H9 (cell line): ENCODE measurements at regions not wholly inside any gene's neighbourhood (a gene's known extent, or its start where the extent isn't known, plus 50 kb on each side); places are given as distances from the start of the nearest gene placed in this dataset.

ENCODE experiments used
- DNase-seq: peaks from one replicate; pipeline ENCODE4 v3.0.0-alpha.2; 2017
- H2AFZ ChIP-seq: one replicate; pipeline ENCODE4 v1.6.1; 2013; ENCODE audit warnings: mild to moderate bottlenecking, low read length, control low read depth, moderate library complexity
- H2AK5ac ChIP-seq: 2 replicates; pipeline ENCODE4 v1.6.1; 2013; ENCODE audit warnings: low read length, control low read depth, mixed read lengths; ENCODE audit not compliant: insufficient read length
- H2BK120ac ChIP-seq: one replicate; pipeline ENCODE4 v1.6.1; 2013; ENCODE audit warnings: low read depth, mild to moderate bottlenecking, low read length, control low read depth, inconsistent platforms; ENCODE audit not compliant: poor library complexity, severe bottlenecking
- H2BK12ac ChIP-seq: 2 replicates; pipeline ENCODE4 v1.6.1; 2013; ENCODE audit warnings: low read length, control low read depth, mixed read lengths, low read depth; ENCODE audit not compliant: insufficient read length
- H2BK15ac ChIP-seq: 2 replicates; pipeline ENCODE4 v1.6.1; 2013; ENCODE audit warnings: low read depth, low read length, control low read depth
- H2BK20ac ChIP-seq: one replicate; pipeline ENCODE4 v1.6.1; 2013; ENCODE audit warnings: low read depth, mild to moderate bottlenecking, low read length, control low read depth, inconsistent platforms; ENCODE audit not compliant: poor library complexity, severe bottlenecking
- H2BK5ac ChIP-seq: 2 replicates; pipeline ENCODE4 v1.6.1; 2013; ENCODE audit warnings: low read length, control low read depth, mixed read lengths; ENCODE audit not compliant: insufficient read length
- H3K14ac ChIP-seq: 2 replicates; pipeline ENCODE4 v1.6.1; 2013; ENCODE audit warnings: low read length, control low read depth; ENCODE audit not compliant: insufficient read depth
- H3K18ac ChIP-seq: 2 replicates; pipeline ENCODE4 v1.6.1; 2013; ENCODE audit warnings: low read depth, mild to moderate bottlenecking, mixed read lengths, low read length, control low read depth; ENCODE audit not compliant: insufficient read length
- H3K23ac ChIP-seq: 2 replicates; pipeline ENCODE4 v1.6.1; 2013; ENCODE audit warnings: low read length, control low read depth, mixed read lengths, low read depth; ENCODE audit not compliant: insufficient read length
- H3K23me2 ChIP-seq: 2 replicates; pipeline ENCODE4 v1.6.1; 2013; ENCODE audit warnings: low read depth, mild to moderate bottlenecking, mixed read lengths, low read length, control low read depth; ENCODE audit not compliant: insufficient read length, poor library complexity, severe bottlenecking
- H3K27ac ChIP-seq: 2 replicates; pipeline ENCODE4 v1.5.1; 2013; ENCODE audit warnings: low read length, control low read depth, mixed read lengths, low read depth; ENCODE audit not compliant: insufficient read length
- H3K27me3 ChIP-seq: 2 replicates; pipeline ENCODE4 v1.6.1; 2013; ENCODE audit warnings: low read length, control low read depth, inconsistent platforms; ENCODE audit not compliant: insufficient read depth
- H3K4ac ChIP-seq: 2 replicates; pipeline ENCODE4 v1.6.1; 2013; ENCODE audit warnings: low read depth, mild to moderate bottlenecking, control low read depth, inconsistent platforms, low read length, moderate library complexity
- H3K4me1 ChIP-seq: 2 replicates; pipeline ENCODE4 v1.6.1; 2013; ENCODE audit warnings: low read length, control low read depth, inconsistent platforms; ENCODE audit not compliant: insufficient read depth
- H3K4me2 ChIP-seq: 2 replicates; pipeline ENCODE4 v1.6.1; 2013; ENCODE audit warnings: low read length, control low read depth, mixed read lengths; ENCODE audit not compliant: insufficient read length, insufficient read depth
- H3K56ac ChIP-seq: 2 replicates; pipeline ENCODE4 v1.6.1; 2013; ENCODE audit warnings: low read depth, mild to moderate bottlenecking, mixed read lengths, low read length, control low read depth; ENCODE audit not compliant: insufficient read length
- H3K79me1 ChIP-seq: 2 replicates; pipeline ENCODE4 v1.6.1; 2013; ENCODE audit warnings: low read depth, mild to moderate bottlenecking, moderate library complexity, low read length, control low read depth, inconsistent platforms; ENCODE audit not compliant: insufficient read depth, poor library complexity, severe bottlenecking
- H3K79me2 ChIP-seq: 2 replicates; pipeline ENCODE4 v1.6.1; 2013; ENCODE audit warnings: low read length, control low read depth, inconsistent platforms; ENCODE audit not compliant: insufficient read depth
- H3K9ac ChIP-seq: 2 replicates; pipeline ENCODE4 v1.6.1; 2013; ENCODE audit warnings: low read length, control low read depth, mixed read lengths; ENCODE audit not compliant: insufficient read length; ENCODE audit errors: extremely low read depth
- H3K9me3 ChIP-seq: one replicate; pipeline ENCODE4 v1.6.1; 2013; ENCODE audit warnings: low read depth, low read length, inconsistent platforms; ENCODE audit not compliant: control insufficient read depth
- H3T11ph ChIP-seq: one replicate; pipeline ENCODE4 v1.6.1; 2013; ENCODE audit warnings: mild to moderate bottlenecking, low read length, control low read depth, inconsistent platforms
- H4K20me1 ChIP-seq: one replicate; pipeline ENCODE4 v1.6.1; 2013; ENCODE audit not compliant: control insufficient read depth, insufficient read length, insufficient read depth
- H4K5ac ChIP-seq: 2 replicates; pipeline ENCODE4 v1.6.1; 2013; ENCODE audit warnings: low read depth, mild to moderate bottlenecking, mixed read lengths, low read length, control low read depth; ENCODE audit not compliant: insufficient read length
- H4K8ac ChIP-seq: replicated peaks from 2 replicates; pipeline ENCODE4 v1.6.1; 2013; ENCODE audit warnings: low read length, control low read depth, mixed read lengths, low read depth; ENCODE audit not compliant: insufficient read length
- H4K91ac ChIP-seq: 2 replicates; pipeline ENCODE4 v1.6.1; 2013; ENCODE audit warnings: low read depth, mild to moderate bottlenecking, moderate library complexity, mixed read lengths, low read length, control low read depth; ENCODE audit not compliant: insufficient read length
- H3K27ac Mint-ChIP-seq, 3 experiments: 2 replicates in 2 of 3; 3 replicates in 1 of 3; pipeline ENCODE4 v1.8.0; 2020 to 2021; ENCODE audit warnings: mixed read lengths in 3 of 3, mild to moderate bottlenecking in 1 of 3, moderate library complexity in 1 of 3
- H3K27me3 Mint-ChIP-seq: 2 replicates; pipeline ENCODE4 v1.8.0; 2021; ENCODE audit warnings: low read depth, mild to moderate bottlenecking, moderate library complexity, mixed read lengths
- H3K36me3 Mint-ChIP-seq, 3 experiments: 2 replicates in 2 of 3; 3 replicates in 1 of 3; pipeline ENCODE4 v1.8.0; 2020 to 2021; ENCODE audit warnings: low read depth in 3 of 3, mixed read lengths in 3 of 3; ENCODE audit not compliant: insufficient read depth in 1 of 3
- H3K4me1 Mint-ChIP-seq, 2 experiments: 2 replicates each; pipeline ENCODE4 v1.8.0; 2020; ENCODE audit warnings: mixed read lengths in 2 of 2
- H3K4me3 Mint-ChIP-seq, 2 experiments: 2 replicates in 1 of 2; 3 replicates in 1 of 2; pipeline ENCODE4 v1.8.0; 2020 to 2021; ENCODE audit warnings: mild to moderate bottlenecking in 2 of 2, mixed read lengths in 2 of 2, moderate library complexity in 1 of 2
- H3K9me3 Mint-ChIP-seq, 2 experiments: 2 replicates in 1 of 2; 3 replicates in 1 of 2; pipeline ENCODE4 v1.8.0; 2020; ENCODE audit warnings: mild to moderate bottlenecking in 2 of 2, mixed read lengths in 2 of 2, moderate library complexity in 1 of 2
- WGBS: extraction: QIAGEN DNeasy Blood & Tissue Kit; methylation state at CpG from one replicate; pipeline ENCODE4 v1.1.7; 2013; ENCODE audit warnings: missing lambda C conversion rate, low lambda C conversion rate, mixed read lengths; ENCODE audit not compliant: insufficient read length; ENCODE audit errors: extremely low coverage; 5-methylcytosine and 5-hydroxymethylcytosine counted together
- TF ChIP-seq, protein P1 (sequence below): fragments of 200-600 bp; sonication (generic); conservative IDR thresholded peaks from 3 replicates; pipeline ENCODE4 v1.8.0; 2021; ENCODE audit warnings: antibody characterized with exemption, mild to moderate bottlenecking

DNA sequence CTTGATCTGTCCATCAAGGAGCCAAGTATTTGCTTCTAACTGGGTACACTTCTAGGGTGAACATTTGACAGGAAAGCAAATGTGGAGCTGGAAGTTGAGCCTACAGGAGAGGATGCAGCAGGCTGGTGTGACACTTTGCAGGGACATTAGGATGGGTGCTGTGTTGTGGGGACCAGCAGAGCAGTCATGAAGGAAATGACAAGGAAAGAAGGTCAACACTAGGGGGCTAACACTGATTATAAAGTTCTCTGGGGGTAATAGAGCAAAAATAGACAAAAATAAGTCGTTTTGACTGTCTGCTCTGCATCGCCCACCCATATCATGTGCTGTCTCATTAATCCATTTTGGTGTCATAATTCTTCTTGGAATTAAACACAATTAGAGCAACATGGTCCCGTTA, 652.4 kb downstream of the STK39 start:
- WGBS = no CpG with 5 or more reads among the region's 3 CpGs
- H3K27ac ChIP-seq = no peak overlapping the region
- H3K18ac ChIP-seq = no peak overlapping the region

More for the DNA sequence above, 652.4 kb downstream of the STK39 start:
- H3K79me2 ChIP-seq = no peaks in the 10 kb centered on the region
- Mint-ChIP-seq H3K27ac (peak overlapping the region in 1 of 3 experiments; percentile 40; a peak in 1 of 7 replicates), H3K4me1 (peaks cover 7 to 14% of the 10 kb centered on the region in 2 experiments), H3K36me3 (peaks cover 1 to 8% (median 3%) of the 10 kb centered on the region in 3 experiments; a peak in 6 of 7 replicates), H3K27me3 (no peaks in the 10 kb centered on the region), H3K9me3 (peaks cover 0 to 6% of the 10 kb centered on the region in 2 experiments; a peak in 4 of 5 replicates), H3K4me3 (no peak overlapping the region)
- peaks cover under 1% of the 10 kb centered on the region for H3K9me3 ChIP-seq
- no peak for DNase-seq
- no peaks in the 10 kb centered on the region for H3K23me2 ChIP-seq
- H2BK5ac ChIP-seq = no peak overlapping the region
- H3K27me3 ChIP-seq = no peaks in the 10 kb centered on the region
- H3K4me1 ChIP-seq = no peaks in the 10 kb centered on the region
- H3K9ac ChIP-seq = no peak overlapping the region
- H3K56ac ChIP-seq = no peak overlapping the region
- no peak overlapping the region for H3T11ph ChIP-seq
- H2AFZ ChIP-seq = no peak overlapping the region
- no peaks in the 10 kb centered on the region for H4K20me1 ChIP-seq
- no peak overlapping the region for H2BK20ac ChIP-seq
- no peak overlapping the region for H3K23ac ChIP-seq
- H3K79me1 ChIP-seq = no peaks in the 10 kb centered on the region
- H4K5ac ChIP-seq = no peak overlapping the region
- H3K14ac ChIP-seq = no peak overlapping the region
- TF ChIP-seq, protein P1, sequence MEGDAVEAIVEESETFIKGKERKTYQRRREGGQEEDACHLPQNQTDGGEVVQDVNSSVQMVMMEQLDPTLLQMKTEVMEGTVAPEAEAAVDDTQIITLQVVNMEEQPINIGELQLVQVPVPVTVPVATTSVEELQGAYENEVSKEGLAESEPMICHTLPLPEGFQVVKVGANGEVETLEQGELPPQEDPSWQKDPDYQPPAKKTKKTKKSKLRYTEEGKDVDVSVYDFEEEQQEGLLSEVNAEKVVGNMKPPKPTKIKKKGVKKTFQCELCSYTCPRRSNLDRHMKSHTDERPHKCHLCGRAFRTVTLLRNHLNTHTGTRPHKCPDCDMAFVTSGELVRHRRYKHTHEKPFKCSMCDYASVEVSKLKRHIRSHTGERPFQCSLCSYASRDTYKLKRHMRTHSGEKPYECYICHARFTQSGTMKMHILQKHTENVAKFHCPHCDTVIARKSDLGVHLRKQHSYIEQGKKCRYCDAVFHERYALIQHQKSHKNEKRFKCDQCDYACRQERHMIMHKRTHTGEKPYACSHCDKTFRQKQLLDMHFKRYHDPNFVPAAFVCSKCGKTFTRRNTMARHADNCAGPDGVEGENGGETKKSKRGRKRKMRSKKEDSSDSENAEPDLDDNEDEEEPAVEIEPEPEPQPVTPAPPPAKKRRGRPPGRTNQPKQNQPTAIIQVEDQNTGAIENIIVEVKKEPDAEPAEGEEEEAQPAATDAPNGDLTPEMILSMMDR = no peak; the same call in 1 of the 3 replicates
- no peak overlapping the region for H3K4ac ChIP-seq
- no peak overlapping the region for H2AK5ac ChIP-seq
- H2BK120ac ChIP-seq = no peak overlapping the region
- no peak overlapping the region for H4K8ac ChIP-seq
- H2BK15ac ChIP-seq = no peak overlapping the region
- no peak overlapping the region for H2BK12ac ChIP-seq
- no peak overlapping the region for H3K4me2 ChIP-seq
- no peak overlapping the region for H4K91ac ChIP-seq
